ENCODE measurements at regions not wholly inside any gene's neighbourhood (a gene's known extent, or its start where the extent isn't known, plus 50 kb on each side); places are given as distances from the start of the nearest gene placed in this dataset.
"Not testable (repeated sequence)": the region's sequence is repeated elsewhere in the genome, so short reads cannot be mapped to it uniquely, and the experiment has no call there.

GRCh38 chr20:30632773-30633172 lies 624.7 kb upstream of the DEFB115 start:
- TF ChIP-seq EZH2 (IDR thresholded peaks at IDR 0.05; ENCODE audit: borderline replicate concordance, low read length); CTCF (conservative IDR thresholded peaks at IDR 0.05 in 1 of 2, IDR thresholded peaks at IDR 0.05 in 1 of 2; ENCODE audit: extremely low read depth in 1 of 2, insufficient read depth in 1 of 2, low read depth in 1 of 2, low read length in 2 of 2): not testable (repeated sequence)
